Ishikawa (cell line): ENCODE measurements at regions not wholly inside any gene's neighbourhood (a gene's known extent, or its start where the extent isn't known, plus 50 kb on each side); places are given as distances from the start of the nearest gene placed in this dataset.
A peak's percentile ranks its signal among the peaks of the same experiment; 100 is the strongest.

Experiments used
- CEBPB ChIP-seq: IDR thresholded peaks from 2 replicates; pipeline ENCODE4 v1.6.1; 2012
- CREB1 ChIP-seq: IDR thresholded peaks from 2 replicates; pipeline ENCODE4 v1.6.1; 2012; ENCODE audit warnings: low read depth
- EGR1 ChIP-seq: IDR thresholded peaks from 2 replicates; pipeline ENCODE4 v1.6.1; 2012
- EP300 ChIP-seq: IDR thresholded peaks from 2 replicates; pipeline ENCODE4 v1.6.1; 2012; ENCODE audit warnings: borderline replicate concordance
- FOXM1 ChIP-seq: IDR thresholded peaks from 2 replicates; pipeline ENCODE4 v1.6.1; 2012; ENCODE audit warnings: low read depth, borderline replicate concordance
- NFIC ChIP-seq: IDR thresholded peaks from 2 replicates; pipeline ENCODE4 v1.6.1; 2012
- RAD21 ChIP-seq: IDR thresholded peaks from 2 replicates; pipeline ENCODE4 v1.6.1; 2012; ENCODE audit warnings: low read depth
- TAF1 ChIP-seq: IDR thresholded peaks from 2 replicates; pipeline ENCODE4 v1.6.1; 2012; ENCODE audit warnings: low read depth, mild to moderate bottlenecking
- TCF12 ChIP-seq: IDR thresholded peaks from 2 replicates; pipeline ENCODE4 v1.6.1; 2012; ENCODE audit warnings: low read depth
- TEAD4 ChIP-seq: IDR thresholded peaks from 2 replicates; pipeline ENCODE4 v1.6.1; 2012
- YY1 ChIP-seq: IDR thresholded peaks from 2 replicates; pipeline ENCODE4 v1.6.1; 2012; ENCODE audit warnings: low read depth
- ZBTB7A ChIP-seq: IDR thresholded peaks from 2 replicates; pipeline ENCODE4 v1.6.1; 2012; ENCODE audit warnings: low read depth
- TF ChIP-seq, protein P1 (sequence below): IDR thresholded peaks from 2 replicates; pipeline ENCODE4 v1.6.1; 2012
- TF ChIP-seq, protein P2 (sequence below): IDR thresholded peaks from 2 replicates; pipeline ENCODE4 v1.6.1; 2012; ENCODE audit warnings: low read depth, mild to moderate bottlenecking
- TF ChIP-seq, protein P3 (sequence below): IDR thresholded peaks from 2 replicates; pipeline ENCODE4 v1.6.1; 2012

DNA sequence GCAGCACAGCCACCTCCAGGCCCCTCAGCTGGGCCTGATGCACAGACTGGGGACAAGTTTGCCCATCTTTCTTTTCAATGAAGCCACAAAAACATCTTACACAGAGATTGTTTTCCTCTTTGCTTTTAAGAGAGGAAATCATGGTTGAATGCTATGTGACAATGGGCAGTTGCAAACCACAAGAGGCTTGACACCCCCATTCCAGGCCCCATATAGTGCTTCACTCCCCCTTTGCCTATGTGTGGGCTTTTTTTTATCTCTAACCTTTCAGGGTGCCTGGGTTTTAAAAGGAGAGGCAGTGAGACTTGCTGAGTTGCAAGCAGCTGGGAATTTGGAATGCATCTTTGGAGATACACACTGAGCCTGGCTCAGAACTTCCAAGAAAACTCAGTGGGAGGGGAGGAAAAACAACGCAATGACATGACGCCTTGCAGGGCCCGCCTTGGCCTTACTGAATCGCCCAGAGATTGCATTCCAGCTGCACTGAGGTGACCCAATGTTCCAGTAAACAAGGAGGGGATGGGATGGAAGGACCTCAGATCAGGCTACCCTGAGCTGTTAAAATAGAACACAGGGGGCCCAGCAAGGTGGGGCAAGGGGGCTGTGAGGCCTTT, 145.2 kb upstream of the ZNF648 start:
- TF ChIP-seq TEAD4 (no peak), NFIC (no peak), EGR1 (no peak), CEBPB (no peak), YY1 (no peak), FOXM1 (no peak), ZBTB7A (no peak), RAD21 (no peak), EP300 (no peak), TAF1 (no peak), TCF12 (no peak), CREB1 (no peak)
- TF ChIP-seq, protein P1, sequence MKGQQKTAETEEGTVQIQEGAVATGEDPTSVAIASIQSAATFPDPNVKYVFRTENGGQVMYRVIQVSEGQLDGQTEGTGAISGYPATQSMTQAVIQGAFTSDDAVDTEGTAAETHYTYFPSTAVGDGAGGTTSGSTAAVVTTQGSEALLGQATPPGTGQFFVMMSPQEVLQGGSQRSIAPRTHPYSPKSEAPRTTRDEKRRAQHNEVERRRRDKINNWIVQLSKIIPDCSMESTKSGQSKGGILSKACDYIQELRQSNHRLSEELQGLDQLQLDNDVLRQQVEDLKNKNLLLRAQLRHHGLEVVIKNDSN: no peak
- TF ChIP-seq, protein P2, sequence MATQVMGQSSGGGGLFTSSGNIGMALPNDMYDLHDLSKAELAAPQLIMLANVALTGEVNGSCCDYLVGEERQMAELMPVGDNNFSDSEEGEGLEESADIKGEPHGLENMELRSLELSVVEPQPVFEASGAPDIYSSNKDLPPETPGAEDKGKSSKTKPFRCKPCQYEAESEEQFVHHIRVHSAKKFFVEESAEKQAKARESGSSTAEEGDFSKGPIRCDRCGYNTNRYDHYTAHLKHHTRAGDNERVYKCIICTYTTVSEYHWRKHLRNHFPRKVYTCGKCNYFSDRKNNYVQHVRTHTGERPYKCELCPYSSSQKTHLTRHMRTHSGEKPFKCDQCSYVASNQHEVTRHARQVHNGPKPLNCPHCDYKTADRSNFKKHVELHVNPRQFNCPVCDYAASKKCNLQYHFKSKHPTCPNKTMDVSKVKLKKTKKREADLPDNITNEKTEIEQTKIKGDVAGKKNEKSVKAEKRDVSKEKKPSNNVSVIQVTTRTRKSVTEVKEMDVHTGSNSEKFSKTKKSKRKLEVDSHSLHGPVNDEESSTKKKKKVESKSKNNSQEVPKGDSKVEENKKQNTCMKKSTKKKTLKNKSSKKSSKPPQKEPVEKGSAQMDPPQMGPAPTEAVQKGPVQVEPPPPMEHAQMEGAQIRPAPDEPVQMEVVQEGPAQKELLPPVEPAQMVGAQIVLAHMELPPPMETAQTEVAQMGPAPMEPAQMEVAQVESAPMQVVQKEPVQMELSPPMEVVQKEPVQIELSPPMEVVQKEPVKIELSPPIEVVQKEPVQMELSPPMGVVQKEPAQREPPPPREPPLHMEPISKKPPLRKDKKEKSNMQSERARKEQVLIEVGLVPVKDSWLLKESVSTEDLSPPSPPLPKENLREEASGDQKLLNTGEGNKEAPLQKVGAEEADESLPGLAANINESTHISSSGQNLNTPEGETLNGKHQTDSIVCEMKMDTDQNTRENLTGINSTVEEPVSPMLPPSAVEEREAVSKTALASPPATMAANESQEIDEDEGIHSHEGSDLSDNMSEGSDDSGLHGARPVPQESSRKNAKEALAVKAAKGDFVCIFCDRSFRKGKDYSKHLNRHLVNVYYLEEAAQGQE: no peak
- TF ChIP-seq, protein P3, sequence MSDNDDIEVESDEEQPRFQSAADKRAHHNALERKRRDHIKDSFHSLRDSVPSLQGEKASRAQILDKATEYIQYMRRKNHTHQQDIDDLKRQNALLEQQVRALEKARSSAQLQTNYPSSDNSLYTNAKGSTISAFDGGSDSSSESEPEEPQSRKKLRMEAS: no peak

GRCh38 chr1:182205351-182206022, 144.0 kb upstream of the ZNF648 start:
- no peak for TF ChIP-seq NFIC
- TF ChIP-seq YY1: no peak
- TF ChIP-seq CREB1: no peak
- TF ChIP-seq TCF12: no peak
- TF ChIP-seq, protein P1: no peak
- TF ChIP-seq CEBPB: no peak
- TF ChIP-seq, protein P3: no peak
- no peak for TF ChIP-seq ZBTB7A

DNA sequence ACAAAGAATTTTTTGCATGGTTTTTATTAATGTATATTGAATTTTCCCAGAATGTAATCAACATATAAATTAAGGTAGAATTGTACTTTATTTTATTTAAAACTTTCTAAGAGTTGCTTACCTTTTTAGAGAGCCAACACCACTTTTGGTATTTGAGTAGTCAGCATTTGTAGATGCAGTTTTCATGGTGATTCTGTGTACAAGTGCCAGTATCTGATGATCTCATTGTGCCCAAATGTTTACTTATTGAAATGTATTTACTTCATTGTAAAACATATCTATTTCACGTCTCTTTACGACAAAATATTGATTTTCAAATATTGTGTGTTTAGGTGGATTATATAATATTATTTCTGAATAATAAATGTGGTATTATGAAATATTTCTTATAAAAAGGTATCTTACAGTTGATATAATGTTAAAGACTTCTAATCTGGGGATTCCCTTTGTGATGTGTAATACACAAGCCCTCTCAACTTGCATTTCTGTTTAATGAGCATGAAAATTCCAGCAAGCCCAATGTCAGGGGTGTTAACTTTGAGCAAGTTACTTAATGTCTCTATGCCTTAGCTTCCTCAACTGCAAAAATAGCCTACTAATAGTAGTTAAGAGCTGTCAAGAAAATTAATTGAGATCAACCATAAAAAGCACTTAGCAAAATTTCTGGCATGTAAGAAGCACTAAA, 141.8 kb upstream of the ZNF648 start:
- TF ChIP-seq EP300: no peak
- TF ChIP-seq NFIC: no peak
- TF ChIP-seq TAF1: no peak
- TF ChIP-seq TCF12: no peak

DNA sequence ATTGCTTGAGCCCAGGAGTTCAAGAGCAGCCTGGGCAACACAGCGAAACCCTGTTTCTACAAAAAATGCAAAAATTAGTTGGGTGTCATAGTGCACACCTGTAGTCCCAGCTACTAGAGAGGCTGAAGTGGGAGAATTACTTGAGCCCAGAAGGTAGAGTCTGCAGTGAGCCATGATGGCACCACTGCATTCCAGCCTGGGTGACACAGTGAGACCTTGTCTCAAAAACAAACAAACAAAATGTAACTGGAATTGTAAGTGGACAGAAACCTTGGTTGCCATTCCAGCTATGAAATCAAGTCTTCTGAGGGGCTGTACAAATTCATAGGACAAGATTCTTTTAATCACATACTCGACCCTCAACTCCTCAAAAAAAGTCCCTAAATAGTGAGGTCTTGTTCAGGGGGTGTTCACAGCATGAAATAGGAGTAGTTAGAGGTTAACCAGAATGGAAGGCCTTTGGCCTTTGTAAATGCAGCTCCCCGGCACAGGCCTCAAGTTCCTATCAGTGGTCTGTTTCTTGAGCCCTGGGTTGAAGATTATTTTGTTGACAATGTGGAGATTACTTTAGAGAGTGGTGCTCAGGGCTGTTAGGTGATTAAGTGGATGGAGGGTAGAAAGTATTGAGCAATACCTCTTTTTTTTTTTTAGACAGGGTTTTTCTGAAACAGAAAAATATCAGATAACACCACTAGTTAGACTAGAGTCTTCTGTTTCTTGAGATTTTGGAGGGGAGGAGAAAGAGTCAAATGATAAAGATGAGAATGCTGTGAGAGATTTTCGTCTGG, 138.7 kb upstream of the ZNF648 start:
- TF ChIP-seq YY1: no peak
- 0 out of 2 replicates have a peak, but pooled peaks have one; percentile 17 for TF ChIP-seq CEBPB

- TF ChIP-seq RAD21: peak; percentile 79
- TF ChIP-seq YY1: no peak
These were observed 136.6 kb upstream of the ZNF648 start for GRCh38 chr1:182198006-182198605.

GRCh38 chr1:182196897-182197870, 135.7 kb upstream of the ZNF648 start:
- no peak for TF ChIP-seq TEAD4
- TF ChIP-seq, protein P1: no peak
- no peak for TF ChIP-seq CEBPB
- TF ChIP-seq YY1: no peak
- no peak for TF ChIP-seq FOXM1
- TF ChIP-seq, protein P3: no peak
- TF ChIP-seq RAD21: no peak
- TF ChIP-seq EP300: no peak
- no peak for TF ChIP-seq ZBTB7A
- no peak for TF ChIP-seq NFIC
- no peak for TF ChIP-seq TAF1
- no peak for TF ChIP-seq TCF12
